CD4-positive, alpha-beta T cell (primary cell): ENCODE measurements at regions not wholly inside any gene's neighbourhood (a gene's known extent, or its start where the extent isn't known, plus 50 kb on each side); places are given as distances from the start of the nearest gene placed in this dataset.

Source experiments
- ATAC-seq: fragments of 200-7000 bp; cut with Tn5 transposase; one replicate; pipeline ENCODE4 v1.10.0; 2022; ENCODE audit warnings: mild to moderate bottlenecking; ENCODE audit not compliant: poor library complexity
- CTCF ChIA-PET: fragments of 350-600 bp; sonication (Branson Sonifier 250); formaldehyde crosslinking; loops from one replicate; lab custom pipeline; 2021; ENCODE audit warnings: antibody characterized with exemption, inconsistent platforms; lab: Charles Lee
- POLR2A ChIA-PET: fragments of 350-600 bp; sonication (Branson Sonifier 250); formaldehyde crosslinking; loops from one replicate; lab custom pipeline; 2021; ENCODE audit warnings: antibody characterized with exemption, inconsistent platforms; lab: Charles Lee
- DNase-seq, 14 experiments: peaks; one replicate each; pipeline ENCODE4 v3.0.0-alpha.2; 2013 to 2020; ENCODE audit warnings: mixed read lengths in 2 of 14
- H3K27ac ChIP-seq, 2 donors: one replicate each; pipeline versions ENCODE4 v1.5.1 to v1.7.0; 2013; ENCODE audit warnings: low read length in 2 of 2, low read depth in 1 of 2, mild to moderate bottlenecking in 1 of 2
- H3K27me3 ChIP-seq, 2 experiments: 1 replicate in 1 of 2; 2 replicates in 1 of 2; pipeline versions ENCODE4 v1.6.1 to v1.7.0; 2013; ENCODE audit warnings: low read length in 2 of 2, control low read depth in 1 of 2, mild to moderate bottlenecking in 1 of 2, moderate library complexity in 1 of 2; ENCODE audit not compliant: insufficient read depth in 2 of 2, control insufficient read depth in 1 of 2
- H3K36me3 ChIP-seq: one replicate; pipeline ENCODE4 v1.6.1; 2013; ENCODE audit warnings: low read length, control low read depth; ENCODE audit not compliant: insufficient read depth
- H3K4me1 ChIP-seq: one replicate; pipeline ENCODE4 v1.6.1; 2013; ENCODE audit warnings: low read length, control low read depth; ENCODE audit not compliant: insufficient read depth
- H3K4me3 ChIP-seq: one replicate; pipeline ENCODE4 v1.5.1; 2013; ENCODE audit warnings: mild to moderate bottlenecking, low read length, moderate library complexity
- H3K9me3 ChIP-seq, 2 experiments: 1 replicate in 1 of 2; 2 replicates in 1 of 2; pipeline versions ENCODE4 v1.6.1 to v1.7.0; 2013; ENCODE audit warnings: low read length in 2 of 2, mild to moderate bottlenecking in 2 of 2, control low read depth in 1 of 2, moderate library complexity in 1 of 2; ENCODE audit not compliant: control insufficient read depth in 1 of 2, insufficient read depth in 1 of 2
- H3K27ac Mint-ChIP-seq: one replicate; pipeline ENCODE4 v1.8.0; 2020; ENCODE audit warnings: mixed read lengths
- H3K27me3 Mint-ChIP-seq: one replicate; pipeline ENCODE4 v1.8.0; 2021; ENCODE audit warnings: mixed read lengths
- H3K36me3 Mint-ChIP-seq: one replicate; pipeline ENCODE4 v1.8.0; 2021; ENCODE audit warnings: low read depth, mixed read lengths
- H3K4me1 Mint-ChIP-seq: one replicate; pipeline ENCODE4 v1.8.0; 2021; ENCODE audit warnings: low read depth, mixed read lengths
- H3K4me3 Mint-ChIP-seq: one replicate; pipeline ENCODE4 v1.8.0; 2020; ENCODE audit warnings: mild to moderate bottlenecking, mixed read lengths
- H3K9me3 Mint-ChIP-seq: one replicate; pipeline ENCODE4 v1.8.0; 2020; ENCODE audit warnings: mixed read lengths
- intact Hi-C, 2 experiments: fragments of 100-400 bp; cut with DNase I in 1 of 2; cut with micrococcal nuclease in 1 of 2; formaldehyde crosslinking; loops; one replicate each; pipeline versions ENCODE4 v1.15.1 to v1.9.0; 2023 to 2025; cut with DNase I, micrococcal nuclease
- TF ChIP-seq, protein P1 (sequence below): fragments of 200-600 bp; IDR thresholded peaks from one replicate; pipeline ENCODE4 v1.8.0; 2022; ENCODE audit warnings: antibody characterized with exemption, mild to moderate bottlenecking

DNA sequence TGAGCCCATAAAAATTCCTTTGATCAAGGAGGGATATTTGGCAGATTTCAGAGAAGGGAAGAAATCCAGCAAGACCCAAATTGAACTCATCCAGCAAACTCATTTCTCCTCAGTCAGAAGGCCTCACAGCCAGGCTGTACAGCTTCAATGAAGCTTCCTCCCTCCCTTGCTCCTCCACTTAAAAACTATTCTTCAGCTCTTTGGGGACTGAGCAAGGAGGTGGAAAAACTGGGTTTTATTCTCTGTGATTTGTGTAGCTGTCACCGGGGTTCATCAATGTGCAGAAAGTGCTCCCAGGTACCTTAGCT lies 158.7 kb upstream of the ZNF184 start:
- no peaks in the 10 kb centered on the region for H3K9me3 Mint-ChIP-seq
- ChIA-PET POLR2A (interaction anchor here (0.7 kb wide), 1 partner anchor 125 kb away, joined by 3 read pairs; no protein-coding TSS in a partner anchor), CTCF (no interaction called here)
- Histone ChIP-seq H3K4me3 (no peak overlapping the region), H3K36me3 (no peaks in the 10 kb centered on the region), H3K27me3 (peaks cover 58 to 74% of the 10 kb centered on the region in 2 experiments), H3K4me1 (peaks cover 10% of the 10 kb centered on the region), H3K27ac (no peak overlapping the region), H3K9me3 (peaks cover 6 to 8% of the 10 kb centered on the region in 2 experiments)
- no peak overlapping the region for H3K27ac Mint-ChIP-seq
- H3K4me3 Mint-ChIP-seq, result no peak overlapping the region
- TF ChIP-seq, protein P1, sequence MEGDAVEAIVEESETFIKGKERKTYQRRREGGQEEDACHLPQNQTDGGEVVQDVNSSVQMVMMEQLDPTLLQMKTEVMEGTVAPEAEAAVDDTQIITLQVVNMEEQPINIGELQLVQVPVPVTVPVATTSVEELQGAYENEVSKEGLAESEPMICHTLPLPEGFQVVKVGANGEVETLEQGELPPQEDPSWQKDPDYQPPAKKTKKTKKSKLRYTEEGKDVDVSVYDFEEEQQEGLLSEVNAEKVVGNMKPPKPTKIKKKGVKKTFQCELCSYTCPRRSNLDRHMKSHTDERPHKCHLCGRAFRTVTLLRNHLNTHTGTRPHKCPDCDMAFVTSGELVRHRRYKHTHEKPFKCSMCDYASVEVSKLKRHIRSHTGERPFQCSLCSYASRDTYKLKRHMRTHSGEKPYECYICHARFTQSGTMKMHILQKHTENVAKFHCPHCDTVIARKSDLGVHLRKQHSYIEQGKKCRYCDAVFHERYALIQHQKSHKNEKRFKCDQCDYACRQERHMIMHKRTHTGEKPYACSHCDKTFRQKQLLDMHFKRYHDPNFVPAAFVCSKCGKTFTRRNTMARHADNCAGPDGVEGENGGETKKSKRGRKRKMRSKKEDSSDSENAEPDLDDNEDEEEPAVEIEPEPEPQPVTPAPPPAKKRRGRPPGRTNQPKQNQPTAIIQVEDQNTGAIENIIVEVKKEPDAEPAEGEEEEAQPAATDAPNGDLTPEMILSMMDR, result no peak
- DNase-seq (no peak), ATAC-seq (no peak)
- intact Hi-C loops, result no loop called here
- peaks cover 87% of the 10 kb centered on the region for H3K27me3 Mint-ChIP-seq
- H3K36me3 Mint-ChIP-seq, result no peaks in the 10 kb centered on the region
- H3K4me1 Mint-ChIP-seq, result peaks cover 14% of the 10 kb centered on the region

DNA sequence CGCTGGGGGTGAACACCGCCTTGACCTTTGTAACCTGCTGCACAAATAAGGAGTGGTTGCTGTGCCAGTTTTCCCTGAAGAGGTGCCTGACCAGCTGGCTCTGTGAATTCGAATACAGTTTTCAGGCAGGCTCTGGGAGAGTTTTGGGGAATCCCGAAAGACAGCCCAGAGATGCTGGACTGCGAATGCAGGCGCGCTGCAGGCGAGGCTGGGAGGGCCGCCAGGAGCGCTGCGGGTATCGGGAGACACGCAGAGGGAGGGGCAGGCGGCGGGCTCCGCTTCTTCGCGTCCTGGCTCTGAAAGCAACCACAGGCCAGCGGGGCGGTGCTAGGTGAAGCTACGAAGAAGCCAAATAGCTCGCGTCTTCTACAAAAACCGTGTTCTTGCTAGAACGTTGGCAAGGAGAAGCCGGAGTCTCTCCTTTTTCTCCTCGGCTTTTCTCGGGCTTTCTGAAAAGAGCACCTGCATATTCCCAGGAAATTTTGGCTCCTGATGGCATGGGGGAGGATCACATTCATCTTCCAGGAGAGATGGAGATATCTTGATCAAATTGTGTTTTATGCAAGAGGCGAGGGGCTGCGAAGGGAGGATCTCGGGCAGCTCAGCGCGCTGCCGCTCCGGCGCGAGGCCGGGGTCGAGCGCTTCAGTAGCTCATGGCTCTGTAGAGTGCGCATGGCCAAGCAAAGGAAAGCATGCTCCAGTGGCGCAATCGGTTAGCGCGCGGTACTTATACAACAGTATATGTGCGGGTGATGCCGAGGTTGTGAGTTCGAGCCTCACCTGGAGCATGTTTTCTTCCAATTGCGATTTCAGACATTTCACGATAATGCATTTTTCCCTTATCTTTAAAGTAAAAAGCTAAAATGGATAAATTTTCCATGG lies 158.1 kb upstream of the ZNF184 start:
- H3K36me3 Mint-ChIP-seq, result no peaks in the 10 kb centered on the region
- peaks cover 6 to 8% of the 10 kb centered on the region in 2 experiments for H3K9me3 ChIP-seq
- ATAC-seq (no peak), DNase-seq (peak in 2 of 14 experiments; percentile 8 to 16)
- no peak overlapping the region for H3K27ac ChIP-seq
- H3K27ac Mint-ChIP-seq, result peak overlapping the region; percentile 24
- TF ChIP-seq, protein P1, result no peak
- peaks cover 10% of the 10 kb centered on the region for H3K4me1 ChIP-seq
- peaks cover 14% of the 10 kb centered on the region for H3K4me1 Mint-ChIP-seq
- H3K27me3 Mint-ChIP-seq, result peaks cover 81% of the 10 kb centered on the region
- H3K4me3 Mint-ChIP-seq, result peak overlapping the region; percentile 75
- H3K36me3 ChIP-seq, result no peaks in the 10 kb centered on the region
- peaks cover 52 to 71% of the 10 kb centered on the region in 2 experiments for H3K27me3 ChIP-seq
- no peaks in the 10 kb centered on the region for H3K9me3 Mint-ChIP-seq
- H3K4me3 ChIP-seq, result no peak overlapping the region
- intact Hi-C loops, result no loop called here
- ChIA-PET POLR2A (interaction anchor here (0.7 kb wide), 1 partner anchor 125 kb away, joined by 3 read pairs; no protein-coding TSS in a partner anchor), CTCF (no interaction called here)

DNA sequence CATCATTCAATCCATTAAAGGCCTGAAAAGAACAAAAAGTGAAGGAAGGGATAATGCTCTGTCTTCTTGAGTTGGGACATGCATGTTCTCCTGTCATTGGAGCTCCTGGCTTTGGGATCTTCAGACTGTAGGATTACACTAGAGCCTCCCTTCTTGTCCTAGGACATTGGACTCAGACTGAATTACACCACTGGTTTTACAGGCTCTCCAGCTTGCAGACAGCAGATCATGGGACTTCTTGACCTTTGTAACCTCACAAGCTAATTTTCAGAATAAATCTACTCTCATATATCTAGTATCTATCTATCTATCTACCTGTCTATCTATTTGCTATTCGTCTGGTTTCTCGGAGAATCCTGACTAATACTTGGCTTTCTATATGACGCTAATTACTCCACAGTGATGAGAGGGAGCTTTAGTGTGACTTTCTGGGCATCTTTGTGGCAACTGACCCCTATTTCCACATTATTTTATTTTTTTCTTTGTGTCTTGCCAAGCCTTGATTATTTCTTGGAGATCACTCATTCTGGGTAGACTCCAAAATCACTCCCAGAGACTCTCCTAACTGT lies 151.9 kb upstream of the ZNF184 start:
- Histone ChIP-seq H3K4me1 (no peaks in the 10 kb centered on the region), H3K27ac (no peak overlapping the region), H3K9me3 (no peaks in the 10 kb centered on the region), H3K36me3 (no peaks in the 10 kb centered on the region), H3K27me3 (peaks cover 26 to 67% of the 10 kb centered on the region in 2 experiments), H3K4me3 (no peak overlapping the region)
- Mint-ChIP-seq H3K9me3 (no peaks in the 10 kb centered on the region), H3K4me1 (no peaks in the 10 kb centered on the region), H3K27ac (no peak overlapping the region), H3K27me3 (peaks cover 75% of the 10 kb centered on the region), H3K4me3 (no peak overlapping the region), H3K36me3 (no peaks in the 10 kb centered on the region)
- CTCF ChIA-PET, result no interaction called here
- intact Hi-C loops, result no loop called here
- TF ChIP-seq, protein P1, result no peak
- no peak for DNase-seq
- no peak for ATAC-seq
- POLR2A ChIA-PET, result no interaction called here
